ENCODE measurements at regions not wholly inside any gene's neighbourhood (a gene's known extent, or its start where the extent isn't known, plus 50 kb on each side); places are given as distances from the start of the nearest gene placed in this dataset.

GRCh38 chr13:85076343-85076742, 722.9 kb downstream of the SLITRK6 start:
- no peak for DNase-seq
- no peaks in the 10 kb centered on the region for H3K4me1 ChIP-seq (ENCODE audit: control insufficient read depth, insufficient read depth, low read length, poor library complexity, severe bottlenecking)
- Mint-ChIP-seq H3K36me3 (no peaks in the 10 kb centered on the region), H3K9me3 (peaks cover 0 to 12% (median 2%) of the 10 kb centered on the region in 7 donors), H3K4me1 (no peaks in the 10 kb centered on the region), H3K4me3 (no peak overlapping the region), H3K27me3 (no peaks in the 10 kb centered on the region), H3K27ac (no peak overlapping the region)
- H3K27me3 ChIP-seq (ENCODE audit: control insufficient read depth, insufficient read depth, low read length): no peaks in the 10 kb centered on the region
- ATAC-seq (ENCODE audit: low read depth in 2 of 2): no peak
- no peaks in the 10 kb centered on the region for H3K36me3 ChIP-seq (ENCODE audit: control insufficient read depth, insufficient read depth, low read length)
- no peak overlapping the region for H3K4me3 ChIP-seq (ENCODE audit: low read depth, low read length)
- H3K27ac ChIP-seq (ENCODE audit: insufficient read depth, low read length, poor library complexity, severe bottlenecking): no peak overlapping the region
- H3K9me3 ChIP-seq (ENCODE audit: control insufficient read depth in 2 of 2, low read length in 2 of 2): no peaks in the 10 kb centered on the region

- Mint-ChIP-seq H3K27me3 (no peaks in the 10 kb centered on the region), H3K36me3 (no peaks in the 10 kb centered on the region), H3K4me1 (no peaks in the 10 kb centered on the region), H3K4me3 (no peak overlapping the region), H3K27ac (no peak overlapping the region), H3K9me3 (peaks cover 0 to 11% (median 2%) of the 10 kb centered on the region in 7 donors)
- no peak for ATAC-seq (ENCODE audit: low read depth in 2 of 2)
- no peak overlapping the region for H3K27ac ChIP-seq (ENCODE audit: insufficient read depth, low read length, poor library complexity, severe bottlenecking)
- H3K9me3 ChIP-seq (ENCODE audit: control insufficient read depth in 2 of 2, low read length in 2 of 2): no peaks in the 10 kb centered on the region
- no peaks in the 10 kb centered on the region for H3K4me1 ChIP-seq (ENCODE audit: control insufficient read depth, insufficient read depth, low read length, poor library complexity, severe bottlenecking)
- no peak overlapping the region for H3K4me3 ChIP-seq (ENCODE audit: low read depth, low read length)
- no peaks in the 10 kb centered on the region for H3K27me3 ChIP-seq (ENCODE audit: control insufficient read depth, insufficient read depth, low read length)
- no peaks in the 10 kb centered on the region for H3K36me3 ChIP-seq (ENCODE audit: control insufficient read depth, insufficient read depth, low read length)
- no peak for DNase-seq
Observed at GRCh38 chr13:85074543-85075313, 724.5 kb downstream of the SLITRK6 start.

- ATAC-seq (ENCODE audit: low read depth in 2 of 2) (no peak), DNase-seq (no peak)
- Histone ChIP-seq H3K4me3 (ENCODE audit: low read depth, low read length) (no peak overlapping the region), H3K4me1 (ENCODE audit: control insufficient read depth, insufficient read depth, low read length, poor library complexity, severe bottlenecking) (no peaks in the 10 kb centered on the region), H3K27ac (ENCODE audit: insufficient read depth, low read length, poor library complexity, severe bottlenecking) (no peak overlapping the region), H3K27me3 (ENCODE audit: control insufficient read depth, insufficient read depth, low read length) (no peaks in the 10 kb centered on the region), H3K36me3 (ENCODE audit: control insufficient read depth, insufficient read depth, low read length) (no peaks in the 10 kb centered on the region), H3K9me3 (ENCODE audit: control insufficient read depth in 2 of 2, low read length in 2 of 2) (no peaks in the 10 kb centered on the region)
- Mint-ChIP-seq H3K4me3 (no peak overlapping the region), H3K36me3 (no peaks in the 10 kb centered on the region), H3K9me3 (peaks cover 0 to 14% (median 3%) of the 10 kb centered on the region in 7 donors), H3K4me1 (no peaks in the 10 kb centered on the region), H3K27ac (no peak overlapping the region), H3K27me3 (no peaks in the 10 kb centered on the region)
Observed at GRCh38 chr13:85068231-85068630, 731.0 kb downstream of the SLITRK6 start.

DNA sequence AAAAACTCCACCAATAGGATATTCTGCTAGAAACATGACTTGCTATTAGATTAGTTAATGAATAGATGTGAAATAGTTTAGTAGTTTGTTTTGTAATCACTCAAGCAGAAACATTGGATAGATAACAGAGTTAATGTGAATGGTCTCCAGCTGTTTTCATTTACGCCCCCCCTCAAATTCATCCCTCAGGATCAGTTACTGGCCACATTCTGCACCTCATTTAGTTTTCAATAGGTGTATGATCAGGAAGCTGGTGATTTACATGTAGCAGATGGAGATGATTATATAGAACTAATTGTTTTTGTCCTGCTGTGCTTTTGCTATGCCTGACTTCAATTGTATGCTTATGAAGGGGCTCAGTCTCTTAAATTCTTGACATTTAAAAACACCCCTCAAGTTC, 759.0 kb downstream of the SLITRK6 start:
- Histone ChIP-seq H3K27me3 (ENCODE audit: control insufficient read depth, insufficient read depth, low read length) (no peaks in the 10 kb centered on the region), H3K36me3 (ENCODE audit: control insufficient read depth, insufficient read depth, low read length) (no peaks in the 10 kb centered on the region), H3K4me1 (ENCODE audit: control insufficient read depth, insufficient read depth, low read length, poor library complexity, severe bottlenecking) (no peaks in the 10 kb centered on the region), H3K9me3 (ENCODE audit: control insufficient read depth in 2 of 2, low read length in 2 of 2) (no peaks in the 10 kb centered on the region), H3K27ac (ENCODE audit: insufficient read depth, low read length, poor library complexity, severe bottlenecking) (no peak overlapping the region), H3K4me3 (ENCODE audit: low read depth, low read length) (no peak overlapping the region)
- Mint-ChIP-seq H3K4me3 (no peak overlapping the region), H3K36me3 (no peaks in the 10 kb centered on the region), H3K27me3 (no peaks in the 10 kb centered on the region), H3K9me3 (peaks cover 0 to 10% (median 5%) of the 10 kb centered on the region in 7 donors), H3K27ac (no peak overlapping the region), H3K4me1 (no peaks in the 10 kb centered on the region)
- no peak for DNase-seq
- ATAC-seq (ENCODE audit: low read depth in 2 of 2): no peak

DNA sequence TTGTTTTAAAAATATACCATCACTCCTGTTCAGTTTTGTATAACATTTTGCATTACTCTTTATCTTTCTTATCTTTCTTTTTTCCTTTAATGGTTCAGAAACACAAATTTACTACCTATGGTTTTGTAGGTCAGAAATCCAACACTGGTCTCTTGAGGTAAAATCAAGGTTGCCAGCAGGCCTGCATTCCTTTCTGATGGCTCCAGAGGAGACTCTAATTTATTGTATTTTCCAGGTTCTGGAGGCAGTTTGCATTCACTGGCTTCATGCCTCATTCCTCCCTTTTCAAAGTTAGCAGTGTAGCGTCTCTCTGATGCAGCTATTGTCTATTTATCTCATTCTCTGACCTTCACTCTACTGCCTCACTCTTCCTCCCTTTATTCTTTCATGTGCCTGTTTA, 767.4 kb downstream of the SLITRK6 start:
- H3K9me3 ChIP-seq (ENCODE audit: control insufficient read depth in 2 of 2, low read length in 2 of 2): peaks cover 0 to 11% of the 10 kb centered on the region in 2 experiments
- Mint-ChIP-seq H3K4me3 (no peak overlapping the region), H3K4me1 (no peaks in the 10 kb centered on the region), H3K36me3 (no peaks in the 10 kb centered on the region), H3K27ac (no peak overlapping the region), H3K27me3 (no peaks in the 10 kb centered on the region), H3K9me3 (peaks cover 3 to 32% (median 11%) of the 10 kb centered on the region in 7 donors)
- H3K4me3 ChIP-seq (ENCODE audit: low read depth, low read length): no peak overlapping the region
- DNase-seq (no peak), ATAC-seq (ENCODE audit: low read depth in 2 of 2) (no peak)
- H3K4me1 ChIP-seq (ENCODE audit: control insufficient read depth, insufficient read depth, low read length, poor library complexity, severe bottlenecking): no peaks in the 10 kb centered on the region
- no peaks in the 10 kb centered on the region for H3K27me3 ChIP-seq (ENCODE audit: control insufficient read depth, insufficient read depth, low read length)
- no peak overlapping the region for H3K27ac ChIP-seq (ENCODE audit: insufficient read depth, low read length, poor library complexity, severe bottlenecking)
- H3K36me3 ChIP-seq (ENCODE audit: control insufficient read depth, insufficient read depth, low read length): no peaks in the 10 kb centered on the region

DNA sequence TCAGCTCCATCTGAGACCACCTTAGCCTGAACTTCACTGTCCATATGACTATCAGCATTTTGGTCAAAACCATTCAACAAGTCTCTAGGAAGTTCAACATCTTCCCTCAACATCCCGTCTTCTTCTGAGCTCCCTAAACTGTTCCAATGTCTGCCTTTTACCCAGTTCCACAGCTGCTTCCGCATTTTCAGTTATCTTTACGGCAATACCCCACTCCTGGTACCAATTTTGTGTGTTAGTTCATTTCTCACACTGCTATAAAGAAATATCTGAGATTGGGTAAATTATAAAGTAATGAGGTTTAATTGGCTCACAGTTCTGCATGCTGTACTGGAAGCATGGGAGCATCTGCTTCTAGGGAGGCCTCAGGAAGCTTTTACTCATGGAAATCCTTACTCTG, 771.2 kb downstream of the SLITRK6 start:
- Histone ChIP-seq H3K4me3 (ENCODE audit: low read depth, low read length) (no peak overlapping the region), H3K36me3 (ENCODE audit: control insufficient read depth, insufficient read depth, low read length) (no peaks in the 10 kb centered on the region), H3K27me3 (ENCODE audit: control insufficient read depth, insufficient read depth, low read length) (no peaks in the 10 kb centered on the region), H3K4me1 (ENCODE audit: control insufficient read depth, insufficient read depth, low read length, poor library complexity, severe bottlenecking) (no peaks in the 10 kb centered on the region), H3K27ac (ENCODE audit: insufficient read depth, low read length, poor library complexity, severe bottlenecking) (no peak overlapping the region), H3K9me3 (ENCODE audit: control insufficient read depth in 2 of 2, low read length in 2 of 2) (peaks cover 4 to 11% of the 10 kb centered on the region in 2 experiments)
- peaks cover 0 to 26% (median 10%) of the 10 kb centered on the region in 7 donors for H3K9me3 Mint-ChIP-seq
- H3K4me1 Mint-ChIP-seq: no peaks in the 10 kb centered on the region
- H3K27ac Mint-ChIP-seq: no peak overlapping the region
- ATAC-seq (ENCODE audit: low read depth in 2 of 2) (no peak), DNase-seq (no peak)
- no peaks in the 10 kb centered on the region for H3K36me3 Mint-ChIP-seq
- H3K4me3 Mint-ChIP-seq: no peak overlapping the region
- H3K27me3 Mint-ChIP-seq: no peaks in the 10 kb centered on the region

DNA sequence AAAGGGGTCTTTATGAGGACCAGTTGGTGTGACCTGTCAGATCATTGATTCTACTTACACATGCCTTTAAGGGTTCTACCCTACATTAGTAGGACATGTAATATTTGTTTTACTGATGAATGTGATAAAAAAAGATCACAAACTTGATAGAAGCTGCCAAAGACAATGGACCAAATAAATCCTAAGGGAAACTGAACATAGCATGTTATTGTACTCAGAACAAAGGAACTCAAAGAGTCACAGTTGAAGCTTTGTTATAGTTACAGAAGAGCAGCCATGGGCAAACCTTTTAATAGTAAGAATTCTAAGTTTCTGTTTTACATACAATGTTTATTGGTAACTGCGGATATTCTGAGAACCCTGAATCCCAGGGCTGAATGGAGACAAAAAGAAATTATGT, 780.1 kb downstream of the SLITRK6 start:
- H3K27ac Mint-ChIP-seq: no peak overlapping the region
- no peaks in the 10 kb centered on the region for H3K27me3 Mint-ChIP-seq
- ATAC-seq (ENCODE audit: low read depth in 2 of 2) (no peak), DNase-seq (no peak)
- peaks cover 0 to 20% (median 8%) of the 10 kb centered on the region in 7 donors for H3K9me3 Mint-ChIP-seq
- Histone ChIP-seq H3K27me3 (ENCODE audit: control insufficient read depth, insufficient read depth, low read length) (no peaks in the 10 kb centered on the region), H3K9me3 (ENCODE audit: control insufficient read depth in 2 of 2, low read length in 2 of 2) (peaks cover 2 to 9% of the 10 kb centered on the region in 2 experiments), H3K4me3 (ENCODE audit: low read depth, low read length) (no peak overlapping the region), H3K27ac (ENCODE audit: insufficient read depth, low read length, poor library complexity, severe bottlenecking) (no peak overlapping the region), H3K36me3 (ENCODE audit: control insufficient read depth, insufficient read depth, low read length) (no peaks in the 10 kb centered on the region), H3K4me1 (ENCODE audit: control insufficient read depth, insufficient read depth, low read length, poor library complexity, severe bottlenecking) (no peaks in the 10 kb centered on the region)
- H3K4me1 Mint-ChIP-seq: no peaks in the 10 kb centered on the region
- H3K4me3 Mint-ChIP-seq: no peak overlapping the region
- no peaks in the 10 kb centered on the region for H3K36me3 Mint-ChIP-seq

DNA sequence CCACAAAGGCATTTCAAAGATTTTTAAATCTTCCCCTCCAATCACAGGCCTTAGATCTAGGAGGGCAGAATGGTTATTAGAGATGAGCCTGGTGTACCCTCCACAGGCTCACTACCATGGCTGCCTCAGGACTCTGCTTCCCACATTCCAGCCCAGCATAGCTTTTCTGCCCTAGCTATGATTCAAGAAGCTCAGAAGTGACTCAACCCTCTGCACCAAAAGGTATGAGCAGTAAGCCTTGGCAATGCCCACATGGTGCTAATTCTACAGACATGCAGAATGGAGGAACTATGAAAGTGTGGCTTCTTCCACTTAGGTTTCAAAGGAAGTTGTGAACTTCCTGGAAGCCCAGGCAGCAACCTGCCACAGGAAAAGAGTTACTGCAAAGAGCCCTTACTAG, 786.2 kb downstream of the SLITRK6 start:
- H3K36me3 ChIP-seq (ENCODE audit: control insufficient read depth, insufficient read depth, low read length): no peaks in the 10 kb centered on the region
- no peaks in the 10 kb centered on the region for H3K27me3 ChIP-seq (ENCODE audit: control insufficient read depth, insufficient read depth, low read length)
- H3K9me3 ChIP-seq (ENCODE audit: control insufficient read depth in 2 of 2, low read length in 2 of 2): peaks cover 6 to 7% of the 10 kb centered on the region in 2 experiments
- Mint-ChIP-seq H3K27ac (no peak overlapping the region), H3K4me3 (no peak overlapping the region), H3K9me3 (peaks cover 4 to 27% (median 10%) of the 10 kb centered on the region in 7 donors), H3K27me3 (no peaks in the 10 kb centered on the region), H3K4me1 (no peaks in the 10 kb centered on the region), H3K36me3 (no peaks in the 10 kb centered on the region)
- no peak for DNase-seq
- H3K27ac ChIP-seq (ENCODE audit: insufficient read depth, low read length, poor library complexity, severe bottlenecking): no peak overlapping the region
- no peaks in the 10 kb centered on the region for H3K4me1 ChIP-seq (ENCODE audit: control insufficient read depth, insufficient read depth, low read length, poor library complexity, severe bottlenecking)
- ATAC-seq (ENCODE audit: low read depth in 2 of 2): no peak
- no peak overlapping the region for H3K4me3 ChIP-seq (ENCODE audit: low read depth, low read length)
